CD14-positive monocyte (primary cell): ENCODE measurements at regions not wholly inside any gene's neighbourhood (a gene's known extent, or its start where the extent isn't known, plus 50 kb on each side); places are given as distances from the start of the nearest gene placed in this dataset.

Experiments
- DNase-seq, 3 donors: peaks; one replicate each; pipeline ENCODE4 v3.0.0-alpha.2; 2011 to 2022
- H2AFZ ChIP-seq: 2 replicates; pipeline ENCODE4 v1.6.0; 2012; ENCODE audit warnings: mild to moderate bottlenecking, low read depth, low read length, inconsistent platforms; ENCODE audit not compliant: insufficient read depth, poor library complexity, severe bottlenecking
- H3K27ac ChIP-seq, 2 donors: 1 replicate in 1 of 2; 2 replicates in 1 of 2; pipeline ENCODE4 v1.5.1; 2012 to 2013; ENCODE audit warnings: low read length in 2 of 2, control low read depth in 1 of 2, inconsistent platforms in 1 of 2, low read depth in 1 of 2, mild to moderate bottlenecking in 1 of 2
- H3K27me3 ChIP-seq, 2 donors: one replicate each; pipeline versions ENCODE4 v1.6.0 to v1.6.1; 2011 to 2013; ENCODE audit warnings: low read length in 2 of 2; ENCODE audit not compliant: control insufficient read depth in 2 of 2, insufficient read depth in 2 of 2
- H3K36me3 ChIP-seq, 2 donors: replicated peaks in 1 of 2; 1 replicate in 1 of 2; 2 replicates in 1 of 2; pipeline versions ENCODE4 v1.5.1 to v1.6.1; 2012 to 2013; ENCODE audit warnings: low read length in 2 of 2, control low read depth in 1 of 2, inconsistent platforms in 1 of 2, mild to moderate bottlenecking in 1 of 2; ENCODE audit not compliant: insufficient read depth in 2 of 2, control insufficient read depth in 1 of 2
- H3K4me1 ChIP-seq, 2 donors: 1 replicate in 1 of 2; 2 replicates in 1 of 2; pipeline versions ENCODE4 v1.5.1 to v1.6.1; 2012 to 2013; ENCODE audit warnings: low read length in 2 of 2, control low read depth in 1 of 2, inconsistent platforms in 1 of 2, mild to moderate bottlenecking in 1 of 2, moderate library complexity in 1 of 2; ENCODE audit not compliant: insufficient read depth in 2 of 2, control insufficient read depth in 1 of 2
- H3K4me2 ChIP-seq: replicated peaks from 2 replicates; pipeline ENCODE3; 2012; ENCODE audit warnings: low read length, moderate library complexity, mild to moderate bottlenecking; ENCODE audit not compliant: poor library complexity, severe bottlenecking; ENCODE audit errors: extremely low read depth
- H3K4me3 ChIP-seq, 3 experiments: fragments of 200-600 bp in 1 of 3; sonication (generic) in 1 of 3; replicated peaks in 1 of 3; 1 replicate in 2 of 3; 2 replicates in 1 of 3; pipeline ENCODE4 v1.5.1; 2011 to 2013; ENCODE audit warnings: low read length in 3 of 3, mild to moderate bottlenecking in 3 of 3, control low read depth in 2 of 3, low read depth in 2 of 3, inconsistent platforms in 1 of 3, moderate library complexity in 1 of 3
- H3K79me2 ChIP-seq: 2 replicates; pipeline ENCODE4 v1.6.0; 2012; ENCODE audit warnings: mild to moderate bottlenecking, control low read depth, inconsistent platforms, low read length, moderate library complexity; ENCODE audit not compliant: insufficient read depth
- H3K9ac ChIP-seq: 2 replicates; pipeline ENCODE4 v1.6.0; 2017; ENCODE audit warnings: low read length, mild to moderate bottlenecking; ENCODE audit not compliant: insufficient read depth, poor library complexity, severe bottlenecking
- H3K9me3 ChIP-seq, 2 donors: replicated peaks in 1 of 2; 1 replicate in 1 of 2; 2 replicates in 1 of 2; pipeline versions ENCODE4 v1.5.1 to v1.6.1; 2012 to 2013; ENCODE audit warnings: low read length in 2 of 2, control low read depth in 1 of 2; ENCODE audit not compliant: control insufficient read depth in 1 of 2, insufficient read depth in 1 of 2
- H4K20me1 ChIP-seq: 2 replicates; pipeline ENCODE4 v1.6.0; 2012; ENCODE audit warnings: mild to moderate bottlenecking, low read length, control low read depth, moderate library complexity; ENCODE audit not compliant: insufficient read depth
- H3K27ac Mint-ChIP-seq, 7 donors: one replicate each; pipeline ENCODE4 v1.8.0; 2020; ENCODE audit warnings: mild to moderate bottlenecking in 7 of 7, mixed read lengths in 7 of 7, moderate library complexity in 6 of 7, inconsistent platforms in 2 of 7
- H3K27me3 Mint-ChIP-seq, 3 donors: one replicate each; pipeline ENCODE4 v1.8.0; 2021 to 2022; ENCODE audit warnings: low read depth in 3 of 3, mild to moderate bottlenecking in 3 of 3, mixed read lengths in 3 of 3, moderate library complexity in 3 of 3, inconsistent platforms in 1 of 3
- H3K36me3 Mint-ChIP-seq, 2 donors: one replicate each; pipeline ENCODE4 v1.8.0; 2020; ENCODE audit warnings: mixed read lengths in 2 of 2, inconsistent platforms in 1 of 2, mild to moderate bottlenecking in 1 of 2
- H3K4me1 Mint-ChIP-seq: one replicate; pipeline ENCODE4 v1.8.0; 2020; ENCODE audit warnings: mild to moderate bottlenecking, mixed read lengths
- H3K4me3 Mint-ChIP-seq, 2 donors: one replicate each; pipeline ENCODE4 v1.8.0; 2020; ENCODE audit warnings: mild to moderate bottlenecking in 2 of 2, mixed read lengths in 2 of 2, moderate library complexity in 1 of 2
- H3K9me3 Mint-ChIP-seq, 7 donors: one replicate each; pipeline ENCODE4 v1.8.0; 2020 to 2022; ENCODE audit warnings: mixed read lengths in 7 of 7, mild to moderate bottlenecking in 6 of 7, moderate library complexity in 6 of 7, inconsistent platforms in 2 of 7
- WGBS: methylation state at CpG from one replicate; pipeline ENCODE4 v1.1.5; 2013; ENCODE audit warnings: missing lambda C conversion rate; ENCODE audit not compliant: insufficient coverage; 5-methylcytosine and 5-hydroxymethylcytosine counted together
- intact Hi-C, 2 donors: fragments of 100-400 bp; cut with micrococcal nuclease; formaldehyde crosslinking; loops; one replicate each; pipeline versions ENCODE4 v1.15.0 to v1.15.1; 2023
- TF ChIP-seq, protein P1 (sequence below): fragments of 200-600 bp; IDR thresholded peaks from one replicate; pipeline ENCODE4 v1.8.0; 2022; ENCODE audit warnings: antibody characterized with exemption, mild to moderate bottlenecking

DNA sequence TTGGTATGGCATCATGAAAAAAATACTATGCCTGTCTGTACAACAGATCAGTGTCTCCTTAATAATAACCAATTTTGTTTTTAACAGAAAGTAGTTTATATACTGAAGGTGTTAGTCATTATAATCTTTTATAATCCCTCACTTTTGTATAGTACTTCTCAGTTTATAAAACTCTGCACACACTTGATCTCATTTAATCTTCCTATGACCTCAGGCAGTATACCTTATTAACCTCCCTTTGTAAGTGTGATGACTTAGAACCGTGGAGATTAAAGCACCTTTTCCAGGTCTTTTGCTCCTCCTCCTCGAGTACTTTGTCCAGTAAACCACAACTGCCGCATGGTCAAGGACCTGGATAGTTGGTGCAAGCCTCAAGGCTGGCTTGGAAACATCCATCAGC, 945.5 kb downstream of the EPHA4 start:
- peaks cover 0 to 2% (median 0%) of the 10 kb centered on the region in 3 donors for H3K27me3 Mint-ChIP-seq

DNA sequence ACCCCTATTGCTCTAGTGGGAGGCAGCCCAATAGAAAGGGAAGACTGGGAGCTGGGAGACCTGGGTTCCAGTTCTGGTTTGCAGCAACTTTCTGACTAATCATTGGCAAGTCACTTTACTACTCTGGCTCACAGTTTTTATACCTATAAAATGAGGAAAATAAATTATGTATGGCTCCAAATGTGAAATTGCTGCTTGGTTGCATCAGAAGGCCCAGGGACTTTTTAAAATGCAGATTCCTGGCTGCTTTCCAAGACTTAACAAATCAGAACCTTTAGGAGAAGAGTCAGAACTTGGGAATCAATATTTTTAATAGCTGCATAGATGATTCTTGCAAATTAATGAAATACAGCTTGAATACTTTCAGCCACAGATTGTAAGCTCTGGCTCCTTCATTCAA, 943.9 kb downstream of the EPHA4 start:
- no peak overlapping the region for H3K27ac ChIP-seq
- intact Hi-C loops: no loop called here
- H3K4me1 ChIP-seq: no peaks in the 10 kb centered on the region
- H3K27ac Mint-ChIP-seq: no peak overlapping the region
- H3K4me1 Mint-ChIP-seq: no peaks in the 10 kb centered on the region
- no peak overlapping the region for H2AFZ ChIP-seq
- peaks cover 0 to 2% (median 0%) of the 10 kb centered on the region in 3 donors for H3K27me3 Mint-ChIP-seq
- H3K9me3 ChIP-seq: no peaks in the 10 kb centered on the region
- TF ChIP-seq, protein P1, sequence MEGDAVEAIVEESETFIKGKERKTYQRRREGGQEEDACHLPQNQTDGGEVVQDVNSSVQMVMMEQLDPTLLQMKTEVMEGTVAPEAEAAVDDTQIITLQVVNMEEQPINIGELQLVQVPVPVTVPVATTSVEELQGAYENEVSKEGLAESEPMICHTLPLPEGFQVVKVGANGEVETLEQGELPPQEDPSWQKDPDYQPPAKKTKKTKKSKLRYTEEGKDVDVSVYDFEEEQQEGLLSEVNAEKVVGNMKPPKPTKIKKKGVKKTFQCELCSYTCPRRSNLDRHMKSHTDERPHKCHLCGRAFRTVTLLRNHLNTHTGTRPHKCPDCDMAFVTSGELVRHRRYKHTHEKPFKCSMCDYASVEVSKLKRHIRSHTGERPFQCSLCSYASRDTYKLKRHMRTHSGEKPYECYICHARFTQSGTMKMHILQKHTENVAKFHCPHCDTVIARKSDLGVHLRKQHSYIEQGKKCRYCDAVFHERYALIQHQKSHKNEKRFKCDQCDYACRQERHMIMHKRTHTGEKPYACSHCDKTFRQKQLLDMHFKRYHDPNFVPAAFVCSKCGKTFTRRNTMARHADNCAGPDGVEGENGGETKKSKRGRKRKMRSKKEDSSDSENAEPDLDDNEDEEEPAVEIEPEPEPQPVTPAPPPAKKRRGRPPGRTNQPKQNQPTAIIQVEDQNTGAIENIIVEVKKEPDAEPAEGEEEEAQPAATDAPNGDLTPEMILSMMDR: no peak
- H3K9me3 Mint-ChIP-seq: peaks cover 0 to 3% (median 0%) of the 10 kb centered on the region in 7 donors
- no peaks in the 10 kb centered on the region for H3K27me3 ChIP-seq
- H3K4me2 ChIP-seq: no peak overlapping the region
- H4K20me1 ChIP-seq: no peaks in the 10 kb centered on the region
- no peak overlapping the region for H3K9ac ChIP-seq
- H3K36me3 Mint-ChIP-seq: no peaks in the 10 kb centered on the region
- H3K36me3 ChIP-seq: no peaks in the 10 kb centered on the region
- no peaks in the 10 kb centered on the region for H3K79me2 ChIP-seq
- no peak overlapping the region for H3K4me3 ChIP-seq
- DNase-seq: no peak
- H3K4me3 Mint-ChIP-seq: no peak overlapping the region

More for the DNA sequence above, 945.5 kb downstream of the EPHA4 start:
- Histone ChIP-seq H3K4me3 (no peak overlapping the region), H3K9ac (no peak overlapping the region), H3K9me3 (no peaks in the 10 kb centered on the region), H3K27ac (no peak overlapping the region), H3K4me1 (no peaks in the 10 kb centered on the region), H3K36me3 (no peaks in the 10 kb centered on the region), H3K4me2 (no peak overlapping the region), H3K79me2 (no peaks in the 10 kb centered on the region), H4K20me1 (no peaks in the 10 kb centered on the region), H3K27me3 (no peaks in the 10 kb centered on the region), H2AFZ (no peak overlapping the region)
- 80% methylated on average over 3 of the region's 3 CpGs for WGBS
- Mint-ChIP-seq H3K9me3 (peaks cover 0 to 3% (median 0%) of the 10 kb centered on the region in 7 donors), H3K4me1 (no peaks in the 10 kb centered on the region), H3K36me3 (no peaks in the 10 kb centered on the region), H3K27ac (no peak overlapping the region), H3K4me3 (no peak overlapping the region)
- TF ChIP-seq, protein P1: no peak
- DNase-seq: no peak
- intact Hi-C loops: no loop called here
